Raji (cell line): ENCODE measurements at regions not wholly inside any gene's neighbourhood (a gene's known extent, or its start where the extent isn't known, plus 50 kb on each side); places are given as distances from the start of the nearest gene placed in this dataset.

Experiments
- POLR2A ChIP-seq: IDR thresholded peaks from 2 replicates; pipeline ENCODE4 v1.6.1; 2011; ENCODE audit warnings: low read depth, low read length, control low read depth; ENCODE audit not compliant: insufficient read depth

- TF ChIP-seq POLR2A = no peak
Measured at GRCh38 chr1:47593598-47594285, 155.9 kb downstream of the FOXD2 start.

DNA sequence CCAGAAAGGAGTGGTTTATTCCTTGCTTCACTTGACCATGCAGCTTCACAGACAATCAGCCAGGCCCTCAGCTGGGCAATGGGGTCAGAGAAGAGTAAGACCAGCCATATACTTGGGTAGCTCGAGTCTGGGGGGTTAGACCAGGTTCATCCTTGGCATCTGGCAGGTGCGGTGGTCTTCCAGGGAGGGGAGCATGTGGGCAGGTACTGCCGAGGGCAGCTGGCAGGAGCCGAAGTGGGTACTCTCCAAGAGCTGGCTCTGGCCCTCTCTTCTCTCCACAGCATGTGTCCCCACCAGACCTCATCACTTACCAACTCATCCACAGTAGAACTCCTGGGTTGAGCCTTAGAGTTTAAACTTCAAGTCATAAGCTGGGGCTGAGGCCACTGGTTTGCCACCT is 156.8 kb downstream of the FOXD2 start:
- no peak for TF ChIP-seq POLR2A

DNA sequence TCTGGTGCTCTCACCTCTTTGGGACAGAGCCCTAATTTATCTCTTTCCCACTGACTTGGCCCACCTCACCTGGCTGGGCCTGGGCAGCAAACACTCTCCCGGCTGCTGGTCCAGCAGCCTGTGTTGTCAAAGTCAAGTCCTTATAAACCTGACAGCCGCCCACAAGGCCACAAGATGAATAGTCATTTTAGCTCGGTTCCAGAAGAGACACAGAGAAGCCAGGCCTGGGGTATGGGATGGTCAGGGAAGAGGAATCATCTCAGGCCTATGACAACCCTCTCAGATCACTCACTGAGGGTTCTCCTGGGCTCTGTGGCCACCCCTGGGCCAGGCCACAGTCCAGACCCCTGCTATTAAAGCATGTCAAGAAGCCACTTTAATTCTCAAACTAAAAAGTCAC is 158.5 kb downstream of the FOXD2 start:
- no peak for TF ChIP-seq POLR2A

DNA sequence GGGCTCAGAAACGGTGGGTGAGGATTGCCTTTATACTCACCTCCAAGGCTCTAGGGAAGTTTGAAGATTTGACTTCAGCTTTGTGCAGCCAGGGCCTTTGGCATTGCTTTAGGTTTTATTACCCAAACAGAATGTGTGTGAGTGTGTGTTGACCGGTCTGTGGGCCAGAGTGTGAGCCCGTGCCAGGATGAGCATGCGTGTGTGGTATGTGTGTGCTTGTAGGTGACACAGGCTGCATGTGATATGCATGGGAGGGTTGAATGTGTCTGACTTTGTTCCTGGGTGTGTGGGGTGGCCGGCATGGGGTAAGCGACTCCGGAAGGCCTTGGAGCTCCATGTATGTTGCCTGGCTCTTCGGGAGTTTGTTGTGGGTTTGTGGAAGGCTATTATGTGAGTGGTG is 160.5 kb downstream of the FOXD2 start:
- TF ChIP-seq POLR2A = no peak

- TF ChIP-seq POLR2A = no peak
Measured at GRCh38 chr1:47599777-47600176, 161.9 kb downstream of the FOXD2 start.

- TF ChIP-seq POLR2A = no peak
Measured at GRCh38 chr1:47608296-47608875, 170.5 kb downstream of the FOXD2 start.

DNA sequence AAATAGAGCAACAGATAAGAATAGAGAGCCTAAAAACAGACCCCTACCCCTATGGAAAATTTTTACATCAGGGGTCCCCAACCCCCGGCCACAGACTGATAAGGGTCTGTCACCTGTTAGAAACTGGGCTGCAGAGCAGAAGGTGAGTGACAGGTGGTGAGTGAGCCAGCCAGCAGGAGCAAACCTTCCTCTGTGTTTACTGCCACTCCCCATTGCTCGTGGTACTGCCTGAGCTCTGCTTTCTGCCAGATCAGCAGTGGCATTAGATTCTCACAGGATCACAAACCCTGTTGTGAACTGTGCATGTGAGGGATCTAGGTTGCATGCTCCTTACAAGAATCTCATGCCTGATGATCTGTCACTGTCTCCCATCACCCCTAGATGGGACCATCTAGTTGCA is 174.1 kb downstream of the FOXD2 start:
- no peak for TF ChIP-seq POLR2A

DNA sequence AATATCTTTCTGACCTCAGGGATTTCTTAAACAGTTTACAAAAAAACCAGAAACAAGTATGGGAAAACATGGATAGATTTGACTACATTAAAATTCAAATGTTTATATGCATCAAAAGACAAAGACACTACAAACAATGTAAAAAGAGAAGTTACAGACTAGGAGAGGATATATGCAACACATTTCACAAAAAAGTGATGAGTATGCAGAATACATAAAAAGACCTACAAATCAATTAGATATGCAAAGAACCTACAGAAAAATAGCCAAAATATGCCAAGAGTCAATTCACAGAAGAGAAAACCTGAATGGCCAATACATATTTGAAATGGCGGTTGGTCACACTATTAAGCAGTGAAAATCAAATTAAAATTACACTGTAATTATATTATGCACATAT is 175.0 kb downstream of the FOXD2 start:
- no peak for TF ChIP-seq POLR2A

DNA sequence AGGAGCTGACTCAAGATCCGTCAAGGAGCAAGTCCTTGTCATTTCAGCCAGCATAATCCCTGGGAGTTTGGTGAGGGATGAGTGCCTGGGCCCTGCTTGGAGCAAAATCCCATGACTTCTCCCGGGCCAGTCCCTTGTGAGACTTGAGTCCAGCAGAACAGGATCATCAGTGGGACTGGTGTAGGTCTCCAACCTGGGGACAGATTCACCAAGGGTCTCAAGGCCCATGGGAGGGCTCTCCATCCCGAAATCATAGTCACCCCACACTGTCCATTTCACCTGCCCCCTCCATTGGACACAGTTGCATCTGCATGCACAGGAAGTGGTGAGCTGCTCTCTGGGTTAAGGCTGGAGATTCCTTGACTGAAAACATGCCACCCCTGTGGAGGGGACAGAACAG is 178.2 kb downstream of the FOXD2 start:
- TF ChIP-seq POLR2A = no peak

- no peak for TF ChIP-seq POLR2A
Measured at GRCh38 chr1:47616906-47617305, 179.1 kb downstream of the FOXD2 start.

GRCh38 chr1:47617381-47618221 is 179.8 kb downstream of the FOXD2 start:
- no peak for TF ChIP-seq POLR2A

- TF ChIP-seq POLR2A = no peak
Measured at GRCh38 chr1:47618222-47618720, 180.4 kb downstream of the FOXD2 start.

GRCh38 chr1:47618830-47619229 is 181.0 kb downstream of the FOXD2 start:
- TF ChIP-seq POLR2A = no peak

GRCh38 chr1:47621483-47621882 is 183.6 kb downstream of the FOXD2 start:
- TF ChIP-seq POLR2A = no peak

DNA sequence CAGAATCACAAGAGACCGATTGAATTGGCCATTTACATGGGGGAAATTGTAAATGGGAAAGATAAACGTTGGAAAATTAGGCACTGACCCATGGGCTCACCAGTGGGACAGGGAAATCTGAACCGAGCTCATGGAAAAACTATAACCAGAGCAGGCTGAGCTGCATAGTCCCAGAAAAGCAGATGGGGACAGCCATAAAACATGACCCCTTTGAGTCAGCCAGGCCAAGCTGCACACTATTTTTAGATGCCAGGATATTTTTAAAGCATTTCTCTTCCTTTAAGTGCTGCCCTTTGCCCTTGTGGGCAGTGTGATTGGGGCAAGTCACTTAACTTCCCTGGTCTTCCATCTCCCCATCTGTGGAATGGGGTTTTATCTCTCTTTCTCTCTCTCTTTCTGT is 184.1 kb downstream of the FOXD2 start:
- no peak for TF ChIP-seq POLR2A
